GM19324 (cell line): ENCODE measurements at regions not wholly inside any gene's neighbourhood (a gene's known extent, or its start where the extent isn't known, plus 50 kb on each side); places are given as distances from the start of the nearest gene placed in this dataset.
"Not testable (repeated sequence)": the region's sequence is repeated elsewhere in the genome, so short reads cannot be mapped to it uniquely, and the experiment has no call there.

Experiments
- ATAC-seq: cut with Tn5 transposase; IDR thresholded peaks from one replicate; pipeline ENCODE4 v1.9.1; 2021; ENCODE audit warnings: mild to moderate bottlenecking, moderate library complexity; ENCODE audit not compliant: unreplicated experiment, low FRiP score

DNA sequence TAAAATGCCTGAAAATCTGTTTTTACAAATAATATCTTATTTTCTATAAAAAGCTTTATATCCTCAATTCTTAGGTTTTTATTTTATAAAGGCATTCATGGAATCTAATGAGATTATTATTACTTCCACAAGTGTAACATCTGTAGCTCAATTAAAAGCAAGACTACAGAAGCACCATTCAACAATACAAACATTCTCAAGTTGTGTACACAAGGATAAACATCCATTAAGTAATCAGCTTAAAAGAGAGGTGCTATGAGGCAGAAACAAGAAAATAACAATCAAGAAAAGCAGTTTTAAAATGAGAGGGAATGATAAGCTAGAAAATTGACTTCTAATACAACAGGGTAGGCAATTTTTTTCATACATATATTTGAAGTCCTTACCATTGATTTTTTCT lies 326.1 kb downstream of the MRPL39 start:
- no peak for ATAC-seq

DNA sequence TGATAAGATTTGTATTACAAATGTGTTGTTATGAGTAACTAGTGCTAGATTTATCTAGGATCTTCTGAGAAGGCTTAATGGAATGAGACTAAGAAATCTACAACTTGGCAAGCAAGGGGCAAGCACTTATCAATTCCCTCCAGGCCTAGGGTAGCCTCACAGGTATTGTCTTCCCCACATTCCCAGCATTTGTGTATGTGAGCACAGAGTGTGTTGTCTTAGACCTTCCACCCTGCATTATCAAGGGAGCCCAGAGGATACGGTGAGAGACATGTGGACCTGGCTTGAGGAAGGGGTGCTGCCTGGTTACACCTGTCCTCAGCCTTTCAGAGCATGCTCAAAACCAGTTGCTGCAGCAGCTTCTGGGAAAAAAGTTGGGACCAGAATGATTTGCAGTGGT lies 327.2 kb downstream of the MRPL39 start:
- ATAC-seq = no peak

DNA sequence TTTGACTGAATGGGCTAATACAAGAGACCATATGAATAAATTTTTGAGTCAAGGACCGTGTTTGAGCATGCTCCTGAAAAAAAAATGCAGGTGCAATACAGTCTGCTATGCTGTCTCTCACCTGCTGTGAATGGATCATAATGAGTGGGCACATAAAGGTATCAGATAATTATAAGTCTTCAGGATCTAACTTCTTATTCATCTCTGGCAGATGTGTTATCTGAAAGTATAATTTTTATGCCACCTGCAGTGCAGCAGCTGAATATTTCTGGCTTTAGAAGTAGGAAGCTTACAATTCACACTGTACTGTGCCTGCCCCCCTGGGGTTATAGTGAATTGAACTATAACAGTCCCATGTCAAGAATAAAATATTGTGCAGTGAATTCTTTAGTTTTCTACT lies 333.3 kb downstream of the MRPL39 start:
- ATAC-seq = no peak

DNA sequence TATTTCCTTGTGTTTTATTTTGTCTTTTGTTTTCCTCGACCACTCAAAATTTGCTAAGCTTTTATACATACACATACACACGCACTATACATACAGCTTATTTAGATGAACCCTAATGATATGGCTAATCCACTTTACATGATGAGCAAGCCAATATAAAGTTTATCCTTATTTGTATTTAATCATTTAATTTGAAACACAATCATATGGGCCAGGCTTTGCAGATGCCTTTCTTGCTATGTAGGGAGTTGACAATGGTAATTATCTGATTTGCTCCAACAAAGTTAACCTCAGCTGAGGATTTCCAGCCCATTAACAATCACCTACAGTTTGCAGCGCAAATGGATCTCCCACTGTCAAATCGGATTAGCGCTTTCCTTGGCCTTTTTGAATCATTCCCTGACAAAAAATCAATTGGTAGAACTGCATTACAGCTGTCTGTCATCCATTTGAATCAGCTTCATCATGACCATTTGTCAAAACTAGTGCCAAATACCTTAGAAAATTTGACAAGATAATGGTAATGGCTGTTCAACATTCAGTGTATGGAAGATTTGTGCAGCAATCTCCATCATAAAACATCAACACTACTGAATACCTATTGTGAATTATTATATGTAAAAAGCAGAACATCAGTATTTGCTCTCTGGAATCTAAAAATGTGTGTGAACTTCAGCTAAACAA lies 352.6 kb downstream of the MRPL39 start:
- ATAC-seq = no peak

DNA sequence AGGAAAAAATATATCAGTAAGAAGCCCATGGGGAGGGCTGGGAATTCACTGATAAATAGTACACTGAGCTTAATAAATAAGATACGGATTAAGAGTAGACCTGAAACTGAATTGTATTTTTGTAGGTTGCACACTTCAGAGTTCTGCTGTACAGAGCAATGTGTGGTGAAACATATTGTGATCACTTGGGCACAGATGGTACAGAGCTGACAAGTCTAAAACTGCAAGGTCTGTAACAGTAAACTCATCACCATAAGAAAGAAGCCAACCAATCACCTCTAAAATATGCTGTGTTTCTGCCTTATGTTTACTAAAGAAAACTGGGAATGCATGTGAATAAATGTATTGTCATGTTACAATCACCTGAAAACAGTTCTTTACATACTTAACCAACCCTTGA lies 360.7 kb downstream of the MRPL39 start:
- ATAC-seq = no peak

DNA sequence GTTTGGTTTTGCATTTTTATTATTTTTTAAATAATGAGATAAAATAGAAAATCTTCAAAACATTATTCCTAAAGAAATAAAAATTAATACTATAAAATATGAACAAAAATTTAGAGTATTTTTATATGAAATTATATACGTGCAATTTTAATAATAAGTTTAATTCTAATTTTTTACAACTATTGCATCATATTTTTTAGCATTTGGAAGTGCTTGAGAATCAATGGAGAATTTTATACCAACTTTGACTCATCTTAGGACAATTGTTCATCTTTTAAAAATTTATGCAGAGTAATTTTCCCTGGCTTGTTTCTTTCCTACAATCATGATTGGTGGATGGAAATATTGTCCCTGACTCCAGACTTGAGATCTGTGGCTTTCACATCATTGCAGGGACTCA lies 362.5 kb downstream of the MRPL39 start:
- ATAC-seq = no peak

DNA sequence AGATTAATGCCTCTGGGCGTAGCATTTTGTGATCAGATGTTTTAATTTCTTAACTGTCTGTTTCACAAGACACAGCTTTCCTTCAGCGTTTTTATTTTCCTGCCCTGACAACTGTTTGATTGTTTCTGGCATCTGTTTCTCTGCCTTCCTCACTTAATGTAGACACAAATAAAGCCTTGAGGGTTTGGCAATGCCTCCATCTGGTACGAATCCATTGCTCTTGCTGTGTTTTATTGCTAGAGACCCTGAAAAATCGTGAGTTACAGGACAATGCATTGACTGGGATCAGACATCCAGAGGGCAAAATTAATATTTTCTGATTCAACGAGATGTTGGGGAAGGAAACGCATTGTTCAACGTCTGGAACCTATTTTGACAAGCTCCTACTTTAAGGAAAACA lies 363.5 kb downstream of the MRPL39 start:
- ATAC-seq = no peak

DNA sequence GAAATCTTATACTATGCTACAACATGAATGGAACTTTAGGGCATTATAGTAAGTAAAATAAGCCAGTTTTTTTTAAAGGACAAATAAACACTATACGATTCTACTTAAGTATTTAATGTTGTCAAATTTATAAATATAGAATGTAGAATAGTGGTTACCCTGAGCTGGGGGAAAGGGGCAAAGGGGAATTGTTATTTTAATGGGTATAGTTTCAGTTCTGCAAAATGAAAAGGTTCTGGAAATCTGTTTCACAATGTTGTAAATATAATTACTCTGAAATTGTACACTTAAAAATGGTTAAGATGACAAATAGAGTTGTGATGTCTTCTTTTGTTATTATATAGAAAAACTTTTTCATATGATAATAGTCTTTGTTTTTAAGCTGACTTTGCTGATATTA lies 366.3 kb downstream of the MRPL39 start:
- no peak for ATAC-seq

DNA sequence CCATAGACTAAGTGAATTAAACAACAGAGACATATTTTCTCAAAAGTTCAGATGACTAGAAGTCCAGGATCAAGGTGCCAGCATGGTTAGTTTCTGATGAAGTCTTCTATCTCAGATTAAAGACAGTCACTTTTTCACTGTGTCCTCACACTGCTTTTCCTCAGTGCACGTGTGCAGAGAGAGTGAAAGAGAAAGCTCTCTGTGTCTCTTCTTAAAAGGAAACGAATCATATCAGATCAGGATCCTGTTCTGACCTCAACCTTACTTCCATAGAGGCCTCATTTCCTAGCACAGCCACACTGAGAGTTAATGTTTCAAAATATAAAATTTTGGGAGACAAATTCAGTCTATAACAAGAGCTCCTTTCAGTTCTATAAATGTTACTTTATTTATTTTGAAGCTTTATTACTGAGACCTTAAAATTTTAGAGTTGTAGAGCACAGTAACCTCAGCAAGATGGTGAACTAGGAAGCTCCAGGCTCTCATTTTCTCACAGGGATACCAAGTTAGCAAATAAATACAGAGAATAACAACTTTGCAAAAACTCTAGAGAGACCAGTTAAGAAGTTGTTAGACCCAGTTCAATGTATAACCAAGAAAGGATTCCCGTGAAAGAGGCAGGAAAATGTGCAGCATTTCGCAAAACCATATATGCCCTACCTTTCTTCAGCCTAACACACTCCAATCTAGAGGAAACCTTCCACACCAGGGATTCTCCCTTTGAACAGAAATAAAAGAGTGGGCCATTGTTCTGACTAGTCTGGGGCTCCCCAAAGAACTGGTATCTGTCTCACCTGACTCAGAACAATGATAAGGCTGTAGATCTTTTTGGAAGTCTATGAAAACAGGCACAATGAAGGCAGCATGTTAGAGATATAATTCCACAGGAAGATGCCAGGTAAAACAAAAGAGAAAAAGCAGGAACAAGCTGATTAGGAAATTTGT lies 372.2 kb downstream of the MRPL39 start:
- ATAC-seq = peak; percentile 84

DNA sequence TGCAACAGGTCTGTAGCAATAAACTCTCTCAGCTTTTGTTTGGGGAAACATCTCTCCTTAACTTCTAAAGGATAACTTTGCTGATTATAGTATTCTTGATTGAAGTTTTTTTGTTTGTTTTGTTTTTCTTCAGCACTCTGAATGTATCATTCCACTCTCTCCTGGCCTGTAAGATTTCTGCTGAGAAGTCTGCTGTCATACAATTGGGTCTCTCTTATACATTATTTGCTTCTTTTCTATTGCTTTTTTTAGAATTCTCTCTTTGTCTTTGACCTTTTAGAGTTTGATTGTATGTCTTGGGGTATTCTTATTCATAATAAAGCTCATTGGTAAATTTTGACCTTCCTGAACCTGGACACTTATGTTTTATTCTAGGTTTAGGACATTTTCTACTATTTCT lies 386.3 kb downstream of the MRPL39 start:
- ATAC-seq = no peak

DNA sequence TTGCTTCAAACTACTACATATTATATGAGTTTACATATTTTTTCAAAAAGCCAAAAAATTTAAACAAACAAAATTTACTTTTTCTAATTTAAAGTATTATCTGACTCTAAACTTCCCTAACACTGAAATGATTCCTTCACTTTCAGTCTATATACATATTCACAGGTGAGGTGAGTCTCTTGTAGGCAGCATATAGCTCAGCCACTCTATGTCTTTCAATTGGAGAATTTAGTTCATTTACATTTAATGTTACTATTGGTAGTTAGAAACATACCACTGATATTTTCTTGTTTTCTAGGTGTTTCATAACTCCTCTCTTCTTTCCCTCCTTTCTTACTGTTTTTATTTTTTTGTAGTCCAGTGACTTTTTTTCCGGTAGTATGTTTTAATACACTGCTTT lies 387.1 kb downstream of the MRPL39 start:
- ATAC-seq = no peak

DNA sequence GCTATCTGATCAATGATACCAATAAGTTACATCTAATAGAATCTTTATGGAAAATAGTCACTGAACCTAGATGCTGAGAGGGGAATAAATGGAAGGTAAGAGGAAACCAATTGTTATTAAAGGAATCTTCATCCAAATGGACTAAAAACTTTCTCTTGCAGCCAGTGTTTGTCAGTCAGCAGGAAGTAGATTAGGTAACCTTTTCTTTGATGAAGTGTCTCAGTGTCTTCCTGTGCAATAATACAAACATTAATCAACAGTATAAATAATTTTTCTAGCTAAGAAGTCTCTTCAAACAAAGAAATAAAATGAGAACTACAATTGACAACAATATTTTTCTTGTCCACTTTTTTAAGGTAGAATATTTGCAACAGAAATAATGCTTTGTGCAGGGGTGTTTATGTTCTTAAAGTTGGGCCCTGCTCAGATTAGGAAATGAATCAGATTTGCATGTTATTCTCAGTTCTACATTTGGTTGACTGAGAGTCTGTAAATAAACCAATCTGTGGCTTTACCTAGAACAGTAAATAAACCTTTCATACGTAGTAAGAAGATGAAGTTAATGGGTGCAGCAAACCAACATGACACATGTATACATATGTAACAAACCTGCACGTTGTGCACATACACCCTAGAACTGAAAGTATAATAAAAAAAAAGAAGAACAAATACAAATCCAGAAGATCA lies 391.4 kb downstream of the MRPL39 start:
- peak; percentile 95 for ATAC-seq

DNA sequence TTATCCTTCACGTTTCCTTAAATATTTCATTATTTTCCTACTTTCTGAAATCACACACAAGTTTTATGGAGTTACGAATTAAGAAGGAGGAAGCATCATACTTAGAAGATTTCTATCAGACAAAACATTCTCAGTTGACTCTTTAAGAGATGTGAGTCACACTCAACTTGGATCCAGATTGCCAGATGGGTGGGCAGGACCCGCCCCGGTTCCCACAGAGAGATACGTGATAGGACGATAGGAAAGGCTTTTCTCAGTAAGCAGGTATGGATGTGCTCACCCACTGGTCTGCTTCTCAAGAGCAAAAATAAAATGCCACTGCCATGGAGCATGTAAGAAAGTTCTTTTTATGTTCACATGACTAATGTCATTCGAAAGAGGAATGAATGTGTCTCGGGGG lies 392.6 kb downstream of the MRPL39 start:
- no peak for ATAC-seq

DNA sequence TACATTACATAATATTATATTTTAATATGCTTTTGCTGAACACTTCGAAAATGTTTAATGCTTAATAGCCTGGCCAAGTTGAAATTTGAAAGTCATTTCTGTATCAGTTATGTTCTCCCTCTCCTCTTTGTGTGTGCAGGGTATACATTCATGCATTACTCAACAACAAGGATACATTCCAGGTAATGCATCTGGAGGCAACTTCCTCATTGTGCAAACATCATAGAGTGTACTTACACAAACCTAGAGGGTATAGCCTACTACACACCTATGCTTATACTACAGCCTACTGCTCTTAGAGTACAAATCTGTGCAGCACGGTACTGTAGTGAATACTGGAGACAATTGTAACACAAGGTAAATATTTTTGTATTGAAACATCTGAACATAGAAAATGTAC lies 407.3 kb downstream of the MRPL39 start:
- ATAC-seq = no peak

DNA sequence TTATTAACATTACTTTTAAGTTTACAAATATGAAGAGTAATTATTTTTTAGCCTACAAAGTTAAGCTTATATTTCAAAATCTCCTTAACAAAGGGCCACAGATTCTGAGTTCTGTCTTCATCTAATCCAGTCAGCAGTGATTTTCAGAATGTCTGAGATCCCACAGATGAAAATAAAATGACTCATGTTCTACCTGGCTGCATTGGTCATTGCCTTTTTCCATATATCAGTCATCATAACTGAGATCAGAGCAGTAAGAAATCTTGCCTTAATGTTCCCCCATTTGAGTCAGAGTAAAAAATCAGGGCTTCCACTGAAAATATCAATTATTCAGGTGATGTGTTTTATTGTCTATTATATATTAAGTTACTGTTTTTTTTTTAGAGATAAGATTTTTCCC lies 416.1 kb downstream of the MRPL39 start:
- ATAC-seq = no peak

DNA sequence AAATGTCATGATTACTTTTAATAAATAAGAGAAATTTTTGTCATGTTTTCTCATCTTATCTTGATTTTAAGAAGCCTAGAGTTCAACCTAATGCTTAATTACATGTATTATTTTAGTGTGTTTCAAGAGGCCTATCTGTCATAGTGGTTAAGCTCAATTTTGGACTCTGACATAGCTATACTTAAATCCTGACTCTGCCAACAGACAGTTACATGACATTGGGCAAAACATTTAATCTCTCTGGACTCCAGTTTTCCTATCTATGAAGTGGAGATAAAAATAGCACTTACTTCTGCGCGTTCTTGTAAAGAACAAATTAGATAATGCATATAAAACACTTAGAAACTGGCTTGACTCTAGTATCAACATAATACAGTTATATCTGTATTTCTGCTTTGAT lies 417.8 kb downstream of the MRPL39 start:
- no peak for ATAC-seq

DNA sequence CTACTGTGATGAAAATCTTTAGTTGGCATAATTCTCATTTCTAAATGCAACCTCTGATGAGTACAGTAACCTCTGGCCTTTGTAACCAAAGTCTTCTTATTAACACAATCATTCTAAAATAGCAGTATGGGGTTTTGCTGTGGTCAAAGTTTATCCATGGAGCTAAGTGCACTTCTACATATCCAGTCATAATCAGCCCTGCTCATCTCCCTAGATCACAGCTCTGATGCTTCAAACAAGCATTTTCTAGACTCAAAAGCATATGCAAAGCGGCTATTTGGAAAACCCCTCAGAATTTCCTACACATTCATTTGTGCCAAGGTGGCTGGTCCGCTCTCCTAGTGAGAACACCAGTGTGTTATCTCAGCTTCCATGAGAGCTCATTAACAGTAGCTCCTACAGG lies 418.6 kb downstream of the MRPL39 start:
- peak; percentile 73 for ATAC-seq

DNA sequence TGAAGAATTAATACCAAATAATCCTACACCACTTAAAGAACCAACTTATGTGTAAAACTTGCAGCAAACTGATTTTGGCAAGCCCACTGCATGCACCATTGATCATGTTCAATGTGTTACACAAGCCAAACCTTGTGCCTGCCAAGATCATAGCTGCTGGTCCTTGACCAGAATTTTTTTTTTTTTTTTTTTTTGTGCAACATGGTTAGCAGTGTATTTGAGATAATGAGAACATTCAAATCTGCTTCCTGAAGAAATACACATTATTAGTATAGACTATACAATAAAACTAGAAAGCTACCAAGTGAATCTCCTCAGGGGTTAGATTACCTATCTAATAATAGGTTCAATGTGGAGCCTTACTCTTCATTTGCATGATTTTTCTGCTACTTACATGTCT lies 421.0 kb downstream of the MRPL39 start:
- ATAC-seq = no peak

DNA sequence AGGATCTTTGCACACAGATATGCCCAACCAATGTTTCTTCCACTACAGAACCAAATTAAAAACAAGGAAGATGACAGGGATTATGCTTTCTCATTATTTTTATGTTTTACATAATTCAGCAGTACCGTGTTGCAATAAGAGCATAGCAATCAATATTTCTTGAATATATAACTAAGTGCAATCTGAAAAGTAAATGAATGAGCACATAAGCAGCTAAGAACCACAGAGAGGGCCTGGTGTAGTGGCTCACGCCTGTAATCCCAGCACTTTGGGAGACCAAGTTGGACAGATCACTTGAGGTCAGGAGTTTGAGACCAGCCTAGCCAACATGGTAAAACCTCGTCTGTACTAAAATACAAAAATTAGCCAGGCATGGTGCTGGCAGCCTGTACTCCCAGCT lies 423.7 kb downstream of the MRPL39 start:
- ATAC-seq = no peak

DNA sequence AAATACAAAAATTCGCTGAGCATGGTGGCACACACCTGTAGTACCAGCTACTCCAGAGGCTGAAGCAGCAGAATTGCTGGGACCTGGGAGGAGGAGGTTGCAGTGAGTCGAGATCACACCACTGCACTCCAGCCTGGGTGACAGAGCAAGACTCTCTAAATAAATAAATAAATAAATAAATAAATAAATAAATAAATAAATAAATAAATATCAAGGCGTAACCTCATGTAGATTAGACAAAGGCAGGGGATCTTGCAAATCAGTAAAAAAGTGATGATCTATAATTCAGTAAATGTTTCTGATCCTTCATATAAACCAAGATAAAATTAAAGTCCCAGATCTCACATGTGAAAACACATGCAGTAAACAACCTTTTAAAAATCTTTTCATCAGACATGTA lies 425.6 kb downstream of the MRPL39 start:
- ATAC-seq = not testable (repeated sequence)

DNA sequence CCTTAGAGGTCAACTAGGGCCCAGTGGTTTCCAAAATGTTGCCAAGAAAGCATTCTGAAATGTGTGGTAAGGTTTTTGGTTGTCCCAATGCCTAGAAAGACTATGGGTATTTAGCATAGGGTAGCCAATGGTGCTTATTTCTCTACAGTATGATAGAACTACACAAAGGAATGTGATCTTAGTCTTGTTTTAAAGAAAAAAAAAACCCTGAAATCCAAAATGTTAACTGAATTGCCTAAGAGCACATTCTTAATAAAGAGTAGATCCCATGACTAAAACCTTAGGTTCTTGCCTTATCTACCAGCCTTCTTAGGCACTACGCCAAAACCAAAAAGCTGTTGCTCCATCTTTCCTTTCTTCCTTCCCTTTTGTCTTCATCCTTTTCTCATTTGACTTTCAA lies 428.2 kb downstream of the MRPL39 start:
- ATAC-seq = no peak
